Muscle of back (tissue), 3 donors: ENCODE measurements at regions not wholly inside any gene's neighbourhood (a gene's known extent, or its start where the extent isn't known, plus 50 kb on each side); places are given as distances from the start of the nearest gene placed in this dataset.
"Not testable (repeated sequence)": the region's sequence is repeated elsewhere in the genome, so short reads cannot be mapped to it uniquely, and the experiment has no call there.

Experiments used
- DNase-seq, 3 donors: peaks; one replicate each; pipeline versions ENCODE4 v3.0.0 to v3.0.0-alpha.2; 2013

DNA sequence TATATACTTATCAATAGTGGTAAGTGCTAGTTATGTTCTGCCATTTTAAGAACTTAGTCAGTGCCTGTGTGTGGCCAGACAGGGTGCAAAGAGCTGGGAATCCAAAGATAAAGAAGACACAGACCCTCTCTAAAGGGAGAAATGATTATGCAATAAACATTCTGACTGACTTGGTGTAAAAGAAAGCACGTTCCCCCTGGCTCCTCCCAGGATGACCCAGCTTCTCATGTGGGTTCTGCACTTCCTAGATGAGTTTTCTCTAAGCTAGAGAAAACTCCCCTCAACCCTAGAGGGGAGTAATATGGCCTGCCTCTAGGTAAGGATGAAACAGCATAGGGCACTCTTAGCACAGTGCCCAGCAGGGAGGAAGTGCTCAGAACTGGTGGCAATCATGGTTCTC is 231.2 kb downstream of the VRK1 start:
- no peak for DNase-seq

GRCh38 chr14:97029800-97030199 is 232.6 kb downstream of the VRK1 start:
- DNase-seq = no peak

DNA sequence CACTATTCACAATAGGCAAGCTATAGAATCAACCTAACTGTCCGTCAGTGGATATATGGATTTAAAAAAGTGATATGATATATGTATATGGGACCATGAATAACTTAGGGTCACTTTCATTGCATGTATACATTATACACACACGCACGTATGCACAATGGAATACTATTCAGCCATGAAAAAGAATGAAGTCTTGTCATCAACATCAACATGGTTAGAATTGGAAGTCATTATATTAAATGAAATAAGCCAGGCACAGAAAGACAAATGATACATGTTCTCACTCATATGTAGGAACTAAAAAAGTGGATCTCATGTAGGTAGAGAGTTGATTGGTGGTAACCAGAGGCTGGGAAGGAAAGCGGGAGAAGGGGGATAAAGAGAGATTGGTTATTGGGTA is 234.3 kb downstream of the VRK1 start:
- no peak for DNase-seq

DNA sequence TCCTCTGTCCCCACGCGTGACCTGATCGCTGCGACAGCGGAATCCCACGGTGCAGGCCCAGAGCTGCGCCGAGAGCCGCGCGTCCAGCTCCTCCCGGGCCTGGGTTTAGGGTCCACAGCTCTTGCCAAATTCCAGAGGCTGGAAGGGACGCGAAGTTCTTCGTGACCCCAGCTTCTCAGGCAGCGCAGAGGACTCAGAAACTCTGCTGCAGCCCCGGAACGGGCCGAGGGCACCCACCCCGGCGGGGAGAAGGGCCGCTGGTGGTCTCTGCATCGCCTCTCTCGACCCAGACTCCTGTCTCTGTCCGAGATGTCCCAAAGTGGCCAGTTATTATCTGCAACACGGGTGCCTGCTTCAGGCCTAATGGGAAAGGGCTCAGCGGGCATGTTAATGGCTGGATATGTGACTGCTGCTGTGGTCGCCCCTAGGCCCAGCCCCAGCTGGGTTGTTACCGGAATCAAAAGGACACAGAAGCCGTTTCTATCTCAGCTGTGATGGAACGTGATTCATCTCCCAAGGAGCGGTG is 236.4 kb downstream of the VRK1 start:
- DNase-seq = peak in 1 of 3 donors; percentile 9

GRCh38 chr14:97036086-97036852 is 239.1 kb downstream of the VRK1 start:
- DNase-seq = no peak

- DNase-seq = no peak
These were observed 242.7 kb downstream of the VRK1 start for GRCh38 chr14:97039717-97040363.

GRCh38 chr14:97046967-97047366 is 249.8 kb downstream of the VRK1 start:
- DNase-seq = peak; percentile 10 to 17 (median 15)

DNA sequence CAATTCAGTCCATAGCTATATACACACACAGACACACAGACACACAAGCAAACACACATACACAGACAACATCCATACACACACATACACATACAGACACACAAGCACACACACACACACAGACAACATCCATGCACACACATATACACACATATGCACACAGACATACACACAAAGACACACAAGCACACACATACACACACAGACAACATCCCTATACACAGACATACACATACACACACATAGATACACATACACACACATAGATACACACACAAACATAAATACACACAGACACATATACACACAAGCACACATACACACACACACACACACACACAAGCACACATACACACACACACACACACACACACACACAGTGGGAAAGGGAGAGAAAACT is 254.8 kb downstream of the VRK1 start:
- no peak for DNase-seq

GRCh38 chr14:97053941-97054340 is 256.8 kb downstream of the VRK1 start:
- peak in 2 of 3 donors; percentile 7 to 13 for DNase-seq

- no peak for DNase-seq
These were observed 258.2 kb downstream of the VRK1 start for GRCh38 chr14:97055355-97055754.

DNA sequence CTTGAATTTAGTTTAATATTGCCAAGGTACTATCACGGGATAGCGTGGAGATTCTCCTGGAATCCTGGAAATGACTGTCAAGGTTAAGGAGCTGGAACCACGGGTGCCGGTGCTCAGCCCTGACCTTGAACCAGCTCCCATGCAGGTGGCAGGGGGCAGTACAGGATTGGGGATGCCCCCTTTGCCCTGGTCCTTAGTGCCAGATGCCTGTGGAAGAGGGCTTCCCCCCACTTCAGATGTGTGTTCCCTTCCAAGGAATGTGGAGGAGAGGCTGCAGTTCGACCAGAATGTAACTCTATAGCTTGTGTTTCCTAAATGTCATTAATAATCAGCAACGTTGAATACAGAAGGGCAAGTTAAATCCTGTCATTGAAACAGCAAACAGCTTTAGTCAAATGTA is 258.9 kb downstream of the VRK1 start:
- no peak for DNase-seq

GRCh38 chr14:97057238-97058073 is 260.3 kb downstream of the VRK1 start:
- DNase-seq = no peak

DNA sequence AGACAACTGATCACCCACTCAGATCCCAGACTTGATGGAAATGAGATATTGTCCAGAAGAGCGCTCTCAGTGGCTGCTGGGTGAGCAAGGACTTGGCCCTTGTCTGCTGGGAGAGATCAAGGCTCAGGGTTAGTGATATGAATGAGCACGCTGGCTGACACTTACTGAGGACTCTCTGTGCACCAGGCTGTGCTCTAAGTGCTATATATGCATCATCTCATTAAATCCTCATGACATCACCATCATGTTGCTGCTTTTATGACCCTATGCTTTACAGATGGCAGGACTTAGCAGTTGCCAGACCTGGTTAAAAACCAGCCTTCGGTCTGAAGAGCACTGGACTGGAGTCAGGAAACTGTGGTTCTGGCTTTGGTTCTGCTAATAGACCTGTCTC is 260.9 kb downstream of the VRK1 start:
- no peak for DNase-seq

- DNase-seq = no peak
These were observed 261.4 kb downstream of the VRK1 start for GRCh38 chr14:97058589-97058988.

- no peak for DNase-seq
These were observed 264.0 kb downstream of the VRK1 start for GRCh38 chr14:97061198-97061597.

DNA sequence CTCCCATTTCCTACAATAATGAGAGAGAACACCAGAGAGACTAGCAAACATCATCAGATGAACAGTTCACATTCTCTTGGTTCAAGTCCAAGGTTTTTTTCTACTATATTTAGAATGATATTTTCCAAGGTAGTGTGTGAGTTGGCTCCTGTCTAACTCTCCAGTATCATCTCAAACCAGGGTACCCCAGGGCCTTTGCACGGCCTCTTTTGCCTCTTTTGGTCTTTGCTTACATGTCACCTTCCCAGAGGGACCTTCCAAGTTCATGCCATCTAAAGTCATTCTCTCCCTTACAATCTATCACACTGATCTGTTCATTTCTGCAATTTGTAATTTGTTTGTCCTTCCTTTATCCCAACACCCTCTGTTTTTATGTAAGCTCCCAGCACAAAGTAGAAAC is 264.5 kb downstream of the VRK1 start:
- DNase-seq = no peak

DNA sequence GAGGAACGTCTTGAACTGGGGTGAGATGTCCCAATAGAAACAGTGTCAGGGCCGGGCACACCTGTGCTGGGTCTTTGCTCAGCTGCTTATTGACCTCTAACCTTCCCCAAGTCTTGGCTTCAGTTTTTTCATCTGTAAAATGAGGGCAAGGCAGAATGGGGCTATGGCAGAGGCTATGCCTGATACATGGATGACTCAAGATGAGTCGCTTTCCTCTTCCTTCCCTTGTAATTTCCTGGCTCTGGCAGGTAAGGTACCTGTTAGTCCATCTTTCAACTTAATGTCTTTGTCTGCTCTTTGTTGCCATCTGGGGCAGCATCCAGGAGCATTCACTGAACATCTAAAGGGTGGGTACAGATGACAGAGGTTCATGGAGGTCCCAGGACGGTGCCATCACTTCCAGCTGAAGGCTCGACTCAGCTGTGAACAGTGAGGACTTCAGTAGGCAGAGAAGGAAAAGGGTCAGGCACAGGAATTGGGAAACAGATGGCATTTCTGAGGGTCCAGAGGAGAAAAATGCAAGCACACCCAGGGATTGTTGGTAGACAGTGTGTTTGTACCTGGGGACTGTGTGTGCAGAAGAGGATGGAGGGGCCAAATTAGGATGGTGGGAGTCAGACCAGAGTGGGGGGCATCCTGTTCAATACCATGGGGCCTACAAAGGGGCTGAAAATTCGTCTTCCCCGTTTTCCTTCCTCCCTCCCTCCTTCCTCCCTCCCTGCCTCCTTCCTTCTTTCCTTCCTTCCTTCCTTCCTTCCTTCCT is 268.3 kb downstream of the VRK1 start:
- DNase-seq = no peak

DNA sequence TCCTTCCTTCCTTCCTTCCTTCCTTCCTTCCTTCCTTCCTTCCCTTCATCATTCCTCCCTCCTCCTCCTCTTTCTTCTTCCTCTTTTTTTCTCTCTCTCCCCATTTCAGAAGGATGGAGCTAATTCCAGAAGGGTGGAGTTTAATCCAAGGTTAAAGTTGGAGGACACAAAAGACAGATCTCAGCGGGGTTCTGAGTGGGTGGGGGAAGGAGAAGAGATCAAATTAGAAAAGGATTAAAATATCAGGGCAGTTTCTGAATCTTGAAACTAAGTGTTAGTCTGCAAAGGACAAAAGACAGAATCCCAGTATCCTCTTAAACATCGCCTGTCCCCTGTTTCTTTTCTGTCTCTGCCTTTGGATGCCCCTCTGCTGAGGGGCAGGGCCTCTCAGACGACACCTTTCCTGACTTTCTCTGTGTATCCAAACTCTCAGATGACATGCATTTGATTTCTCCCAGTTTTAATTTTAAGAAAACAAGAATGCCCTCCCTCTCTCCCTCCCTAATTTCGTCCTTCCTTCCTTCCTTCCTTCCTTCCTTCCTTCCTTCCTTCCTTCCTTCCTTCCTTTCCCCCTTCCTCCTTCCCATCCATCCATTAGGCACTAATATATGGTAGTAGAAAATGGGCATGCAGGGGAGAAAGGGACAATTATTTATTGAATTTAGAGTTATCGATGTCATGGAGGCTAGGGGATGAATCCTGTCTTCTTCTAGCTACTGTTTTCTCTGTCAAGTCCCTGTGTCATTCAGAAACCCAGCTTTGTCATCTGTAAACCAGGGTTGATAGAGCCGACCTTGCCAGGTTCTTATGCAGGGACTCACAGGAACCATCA is 269.1 kb downstream of the VRK1 start:
- DNase-seq = no peak

GRCh38 chr14:97068293-97068692 is 271.1 kb downstream of the VRK1 start:
- DNase-seq = not testable (repeated sequence)

- DNase-seq = no peak
These were observed 273.1 kb downstream of the VRK1 start for GRCh38 chr14:97070259-97070658.

GRCh38 chr14:97071177-97071576 is 274.0 kb downstream of the VRK1 start:
- no peak for DNase-seq
